SK-N-SH (cell line): ENCODE measurements at regions not wholly inside any gene's neighbourhood (a gene's known extent, or its start where the extent isn't known, plus 50 kb on each side); places are given as distances from the start of the nearest gene placed in this dataset.

Experiments used
- CTCF ChIA-PET: fragments of 300-600, 350-600 bp; formaldehyde crosslinking; extraction: SDS; loops from one replicate; lab custom pipeline; 2021; lab: Yijun Ruan, JAX
- POLR2A ChIA-PET: fragments of 350-600 bp; sonication (Branson Sonifier 250); formaldehyde crosslinking; extraction: SDS; loops from one replicate; lab custom pipeline; 2020; ENCODE audit warnings: antibody characterized with exemption, inconsistent platforms; lab: Yijun Ruan, JAX
- DNase-seq: peaks from one replicate; pipeline ENCODE4 v3.0.0; 2012
- H2AFZ ChIP-seq: fragments of 200-600 bp; sonication (generic); 2 replicates; pipeline ENCODE4 v1.8.1; 2016; ENCODE audit warnings: antibody characterized with exemption, mild to moderate bottlenecking, low read depth
- H3F3A ChIP-seq: fragments of 200-600 bp; sonication (generic); replicated peaks from 2 replicates; pipeline ENCODE3; 2016; ENCODE audit warnings: antibody characterized with exemption, mild to moderate bottlenecking; ENCODE audit not compliant: insufficient read depth
- H3K27ac ChIP-seq, 2 experiments: fragments of 200-500 bp in 1 of 2; fragments of 200-600 bp in 1 of 2; sonication (Bioruptor generic) in 1 of 2; sonication (generic), shearing (Covaris generic) in 1 of 2; 2 replicates each; pipeline versions ENCODE4 v1.5.1 to v1.6.1; 2014 to 2016; ENCODE audit warnings: low read depth in 2 of 2, inconsistent platforms in 1 of 2, low read length in 1 of 2, mild to moderate bottlenecking in 1 of 2, mixed read lengths in 1 of 2
- H3K27me3 ChIP-seq: fragments of 200-600 bp; sonication (generic), shearing (Covaris generic); 2 replicates; pipeline ENCODE4 v1.6.1; 2016; ENCODE audit warnings: mixed run types; ENCODE audit not compliant: insufficient read depth
- H3K36me3 ChIP-seq, 2 experiments: fragments of 200-500 bp in 1 of 2; fragments of 200-600 bp in 1 of 2; sonication (Bioruptor generic) in 1 of 2; sonication (generic) in 1 of 2; replicated peaks in 1 of 2; 2 replicates each; pipeline versions ENCODE3 to v1.5.1; 2014 to 2016; ENCODE audit warnings: low read length in 1 of 2, mild to moderate bottlenecking in 1 of 2; ENCODE audit not compliant: insufficient read depth in 2 of 2, control insufficient read depth in 1 of 2
- H3K4me1 ChIP-seq, 2 experiments: fragments of 200-500 bp in 1 of 2; fragments of 200-600 bp in 1 of 2; sonication (Bioruptor generic) in 1 of 2; sonication (generic), shearing (Covaris generic) in 1 of 2; 2 replicates each; pipeline versions ENCODE4 v1.5.1 to v1.6.1; 2014 to 2016; ENCODE audit warnings: low read depth in 1 of 2, low read length in 1 of 2, mixed run types in 1 of 2; ENCODE audit not compliant: insufficient read depth in 2 of 2, control insufficient read depth in 1 of 2
- H3K4me2 ChIP-seq: fragments of 200-600 bp; sonication (generic), shearing (Covaris generic); 2 replicates; pipeline ENCODE4 v1.6.1; 2017; ENCODE audit warnings: mixed run types
- H3K4me3 ChIP-seq, 2 experiments: fragments of 200-500 bp in 1 of 2; fragments of 200-600 bp in 1 of 2; sonication (Bioruptor generic) in 1 of 2; sonication (generic), shearing (Covaris generic) in 1 of 2; 2 replicates each; pipeline versions ENCODE4 v1.5.1 to v1.8.1; 2014 to 2016; ENCODE audit warnings: low read depth in 2 of 2, inconsistent platforms in 1 of 2, low read length in 1 of 2, mild to moderate bottlenecking in 1 of 2, mixed read lengths in 1 of 2, moderate library complexity in 1 of 2
- H3K79me2 ChIP-seq: fragments of 200-600 bp; sonication (generic); 2 replicates; pipeline ENCODE4 v1.8.1; 2017; ENCODE audit warnings: mild to moderate bottlenecking; ENCODE audit not compliant: insufficient read depth
- H3K9ac ChIP-seq: fragments of 200-600 bp; sonication (generic); 2 replicates; pipeline ENCODE4 v1.6.1; 2017; ENCODE audit warnings: mixed run types
- H3K9me2 ChIP-seq: fragments of 200-600 bp; sonication (generic); 2 replicates; pipeline ENCODE4 v1.6.1; 2017; ENCODE audit warnings: mixed run types
- H3K9me3 ChIP-seq: fragments of 200-600 bp; sonication (generic); 2 replicates; pipeline ENCODE4 v1.6.1; 2017; ENCODE audit warnings: mixed run types, mild to moderate bottlenecking, moderate library complexity
- H4K20me1 ChIP-seq: fragments of 200-600 bp; sonication (generic); 2 replicates; pipeline ENCODE4 v1.6.1; 2017; ENCODE audit warnings: mild to moderate bottlenecking, mixed run types; ENCODE audit not compliant: insufficient read depth
- CHD2 ChIP-seq: fragments of 150-350 bp; IDR thresholded peaks from 2 replicates; pipeline ENCODE4 v1.6.1; 2018; ENCODE audit warnings: low read length; ENCODE audit not compliant: partially characterized antibody
- ELF1 ChIP-seq: IDR thresholded peaks from 2 replicates; pipeline ENCODE4 v1.4.0; 2012
- EP300 ChIP-seq, 2 experiments: IDR thresholded peaks; 2 replicates each; pipeline versions ENCODE4 v1.4.0 to v1.6.1; 2012; ENCODE audit warnings: borderline replicate concordance in 1 of 2, low read depth in 1 of 2, low read length in 1 of 2
- EZH2phosphoT487 ChIP-seq: fragments of 200-600 bp; sonication (generic); IDR thresholded peaks from 2 replicates; pipeline ENCODE4 v1.6.1; 2017; ENCODE audit warnings: low read depth, mixed run types, mild to moderate bottlenecking, antibody characterized with exemption, moderate library complexity, borderline replicate concordance
- FOXM1 ChIP-seq: IDR thresholded peaks from 2 replicates; pipeline ENCODE4 v1.4.0; 2012; ENCODE audit warnings: low read depth, mild to moderate bottlenecking
- GABPA ChIP-seq: IDR thresholded peaks from 2 replicates; pipeline ENCODE4 v1.4.0; 2012; ENCODE audit warnings: low read depth, mild to moderate bottlenecking
- GATA2 ChIP-seq: sonication (generic); formaldehyde crosslinking; IDR thresholded peaks from 2 replicates; pipeline ENCODE4 v1.5.0; 2020; ENCODE audit warnings: mild to moderate bottlenecking, missing genetic modification reagents
- JUND ChIP-seq: IDR thresholded peaks from 2 replicates; pipeline ENCODE4 v1.4.0; 2012
- MEF2A ChIP-seq: IDR thresholded peaks from 2 replicates; pipeline ENCODE4 v1.4.0; 2012; ENCODE audit warnings: low read depth, borderline replicate concordance
- MXI1 ChIP-seq: IDR thresholded peaks from 2 replicates; pipeline ENCODE4 v1.6.1; 2012; ENCODE audit warnings: mild to moderate bottlenecking, low read depth, low read length, improper control_type of control experiment
- POLR2AphosphoS5 ChIP-seq: IDR thresholded peaks from 2 replicates; pipeline ENCODE4 v1.6.1; 2012; ENCODE audit warnings: low read depth, low read length
- RCOR1 ChIP-seq: fragments of 150-350 bp; IDR thresholded peaks from 2 replicates; pipeline ENCODE4 v1.6.1; 2017; ENCODE audit warnings: antibody characterized with exemption, low read length
- RFX5 ChIP-seq: IDR thresholded peaks from 2 replicates; pipeline ENCODE4 v1.6.1; 2012; ENCODE audit warnings: mild to moderate bottlenecking, improper control_type of control experiment, low read length
- RXRA ChIP-seq: IDR thresholded peaks from 2 replicates; pipeline ENCODE4 v1.4.0; 2012; ENCODE audit warnings: low read depth, mild to moderate bottlenecking, borderline replicate concordance
- SMC3 ChIP-seq: IDR thresholded peaks from 2 replicates; pipeline ENCODE4 v1.6.1; 2012; ENCODE audit warnings: low read depth, low read length, improper control_type of control experiment
- TAF1 ChIP-seq: IDR thresholded peaks from 2 replicates; pipeline ENCODE4 v1.6.1; 2012; ENCODE audit warnings: low read depth, mild to moderate bottlenecking, low read length, moderate library complexity, borderline replicate concordance
- TCF12 ChIP-seq: IDR thresholded peaks from 2 replicates; pipeline ENCODE4 v1.4.0; 2012
- TEAD4 ChIP-seq: IDR thresholded peaks from 2 replicates; pipeline ENCODE4 v1.4.0; 2012; ENCODE audit warnings: mild to moderate bottlenecking, borderline replicate concordance; ENCODE audit not compliant: insufficient read depth
- USF1 ChIP-seq: IDR thresholded peaks from 2 replicates; pipeline ENCODE4 v1.4.0; 2012; ENCODE audit warnings: low read depth, borderline replicate concordance
- WGBS: methylation state at CpG from one replicate; pipeline ENCODE4 v1.1.6; 2017; ENCODE audit warnings: low lambda C conversion rate; 5-methylcytosine and 5-hydroxymethylcytosine counted together
- TF ChIP-seq, protein P1 (sequence below): IDR thresholded peaks from 2 replicates; pipeline ENCODE4 v1.4.0; 2012; ENCODE audit warnings: low read depth, borderline replicate concordance
- TF ChIP-seq, protein P2 (sequence below): IDR thresholded peaks from 2 replicates; pipeline ENCODE4 v1.6.1; 2012; ENCODE audit warnings: mild to moderate bottlenecking, low read depth, low read length, moderate library complexity
- TF ChIP-seq, protein P3 (sequence below): fragments of 150-350 bp; IDR thresholded peaks from 2 replicates; pipeline ENCODE4 v1.6.1; 2016; ENCODE audit warnings: mild to moderate bottlenecking, low read depth, low read length
- TF ChIP-seq, protein P4 (sequence below): IDR thresholded peaks from 2 replicates; pipeline ENCODE4; 2012
- TF ChIP-seq, protein P5 (sequence below): fragments of 150-350 bp; IDR thresholded peaks from 2 replicates; pipeline ENCODE4 v1.6.1; 2017; ENCODE audit warnings: antibody characterized with exemption, low read length, low read depth, borderline replicate concordance

- Histone ChIP-seq H3K27ac (peak overlapping the region in 1 of 2 experiments; percentile 62; a peak in 2 of 4 replicates), H3K27me3 (no peaks in the 10 kb centered on the region), H3K9ac (no peak overlapping the region), H2AFZ (no peak overlapping the region), H3F3A (peaks cover 3% of the 10 kb centered on the region), H3K9me2 (no peaks in the 10 kb centered on the region), H3K36me3 (no peaks in the 10 kb centered on the region), H3K4me1 (peaks cover 2 to 4% of the 10 kb centered on the region in 2 experiments), H3K79me2 (no peaks in the 10 kb centered on the region), H4K20me1 (no peaks in the 10 kb centered on the region), H3K4me2 (peak overlapping the region; percentile 19; the same call in 1 of the 2 replicates), H3K9me3 (no peaks in the 10 kb centered on the region), H3K4me3 (no peak overlapping the region)
- 25% methylated on average over 2 of the region's 2 CpGs for WGBS
- ChIA-PET POLR2A (no interaction called here), CTCF (interaction anchor here (1.8 kb wide), 1 partner anchor 16 kb away, joined by 7 read pairs; no protein-coding TSS in a partner anchor)
- DNase-seq, result no peak
- TF ChIP-seq ELF1 (0 out of 2 replicates have a peak, but pooled peaks have one; percentile 15), MXI1 (no peak), GATA2 (CRISPR knock-in tag) (no peak), JUND (peak; percentile 70), RFX5 (no peak), RCOR1 (no peak), CHD2 (no peak), TAF1 (no peak), FOXM1 (no peak), MEF2A (peak; percentile 85), RXRA (peak; percentile 78), GABPA (no peak), TEAD4 (peak; percentile 76; the same call in 1 of the 2 replicates), POLR2AphosphoS5 (no peak; the same call in 1 of the 2 replicates), EZH2phosphoT487 (no peak), SMC3 (no peak), TCF12 (peak; percentile 69), EP300 (IDR thresholded peaks at IDR 0.05; ENCODE audit: borderline replicate concordance in 1 of 2, low read depth in 1 of 2, low read length in 1 of 2) (peak; percentile 43 to 47; a peak in 2 of 4 replicates), USF1 (no peak)
- TF ChIP-seq, protein P1, sequence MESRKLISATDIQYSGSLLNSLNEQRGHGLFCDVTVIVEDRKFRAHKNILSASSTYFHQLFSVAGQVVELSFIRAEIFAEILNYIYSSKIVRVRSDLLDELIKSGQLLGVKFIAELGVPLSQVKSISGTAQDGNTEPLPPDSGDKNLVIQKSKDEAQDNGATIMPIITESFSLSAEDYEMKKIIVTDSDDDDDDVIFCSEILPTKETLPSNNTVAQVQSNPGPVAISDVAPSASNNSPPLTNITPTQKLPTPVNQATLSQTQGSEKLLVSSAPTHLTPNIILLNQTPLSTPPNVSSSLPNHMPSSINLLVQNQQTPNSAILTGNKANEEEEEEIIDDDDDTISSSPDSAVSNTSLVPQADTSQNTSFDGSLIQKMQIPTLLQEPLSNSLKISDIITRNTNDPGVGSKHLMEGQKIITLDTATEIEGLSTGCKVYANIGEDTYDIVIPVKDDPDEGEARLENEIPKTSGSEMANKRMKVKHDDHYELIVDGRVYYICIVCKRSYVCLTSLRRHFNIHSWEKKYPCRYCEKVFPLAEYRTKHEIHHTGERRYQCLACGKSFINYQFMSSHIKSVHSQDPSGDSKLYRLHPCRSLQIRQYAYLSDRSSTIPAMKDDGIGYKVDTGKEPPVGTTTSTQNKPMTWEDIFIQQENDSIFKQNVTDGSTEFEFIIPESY, result no peak
- TF ChIP-seq, protein P2, sequence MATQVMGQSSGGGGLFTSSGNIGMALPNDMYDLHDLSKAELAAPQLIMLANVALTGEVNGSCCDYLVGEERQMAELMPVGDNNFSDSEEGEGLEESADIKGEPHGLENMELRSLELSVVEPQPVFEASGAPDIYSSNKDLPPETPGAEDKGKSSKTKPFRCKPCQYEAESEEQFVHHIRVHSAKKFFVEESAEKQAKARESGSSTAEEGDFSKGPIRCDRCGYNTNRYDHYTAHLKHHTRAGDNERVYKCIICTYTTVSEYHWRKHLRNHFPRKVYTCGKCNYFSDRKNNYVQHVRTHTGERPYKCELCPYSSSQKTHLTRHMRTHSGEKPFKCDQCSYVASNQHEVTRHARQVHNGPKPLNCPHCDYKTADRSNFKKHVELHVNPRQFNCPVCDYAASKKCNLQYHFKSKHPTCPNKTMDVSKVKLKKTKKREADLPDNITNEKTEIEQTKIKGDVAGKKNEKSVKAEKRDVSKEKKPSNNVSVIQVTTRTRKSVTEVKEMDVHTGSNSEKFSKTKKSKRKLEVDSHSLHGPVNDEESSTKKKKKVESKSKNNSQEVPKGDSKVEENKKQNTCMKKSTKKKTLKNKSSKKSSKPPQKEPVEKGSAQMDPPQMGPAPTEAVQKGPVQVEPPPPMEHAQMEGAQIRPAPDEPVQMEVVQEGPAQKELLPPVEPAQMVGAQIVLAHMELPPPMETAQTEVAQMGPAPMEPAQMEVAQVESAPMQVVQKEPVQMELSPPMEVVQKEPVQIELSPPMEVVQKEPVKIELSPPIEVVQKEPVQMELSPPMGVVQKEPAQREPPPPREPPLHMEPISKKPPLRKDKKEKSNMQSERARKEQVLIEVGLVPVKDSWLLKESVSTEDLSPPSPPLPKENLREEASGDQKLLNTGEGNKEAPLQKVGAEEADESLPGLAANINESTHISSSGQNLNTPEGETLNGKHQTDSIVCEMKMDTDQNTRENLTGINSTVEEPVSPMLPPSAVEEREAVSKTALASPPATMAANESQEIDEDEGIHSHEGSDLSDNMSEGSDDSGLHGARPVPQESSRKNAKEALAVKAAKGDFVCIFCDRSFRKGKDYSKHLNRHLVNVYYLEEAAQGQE, result no peak
- TF ChIP-seq, protein P3, sequence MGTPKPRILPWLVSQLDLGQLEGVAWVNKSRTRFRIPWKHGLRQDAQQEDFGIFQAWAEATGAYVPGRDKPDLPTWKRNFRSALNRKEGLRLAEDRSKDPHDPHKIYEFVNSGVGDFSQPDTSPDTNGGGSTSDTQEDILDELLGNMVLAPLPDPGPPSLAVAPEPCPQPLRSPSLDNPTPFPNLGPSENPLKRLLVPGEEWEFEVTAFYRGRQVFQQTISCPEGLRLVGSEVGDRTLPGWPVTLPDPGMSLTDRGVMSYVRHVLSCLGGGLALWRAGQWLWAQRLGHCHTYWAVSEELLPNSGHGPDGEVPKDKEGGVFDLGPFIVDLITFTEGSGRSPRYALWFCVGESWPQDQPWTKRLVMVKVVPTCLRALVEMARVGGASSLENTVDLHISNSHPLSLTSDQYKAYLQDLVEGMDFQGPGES, result no peak
- TF ChIP-seq, protein P4, sequence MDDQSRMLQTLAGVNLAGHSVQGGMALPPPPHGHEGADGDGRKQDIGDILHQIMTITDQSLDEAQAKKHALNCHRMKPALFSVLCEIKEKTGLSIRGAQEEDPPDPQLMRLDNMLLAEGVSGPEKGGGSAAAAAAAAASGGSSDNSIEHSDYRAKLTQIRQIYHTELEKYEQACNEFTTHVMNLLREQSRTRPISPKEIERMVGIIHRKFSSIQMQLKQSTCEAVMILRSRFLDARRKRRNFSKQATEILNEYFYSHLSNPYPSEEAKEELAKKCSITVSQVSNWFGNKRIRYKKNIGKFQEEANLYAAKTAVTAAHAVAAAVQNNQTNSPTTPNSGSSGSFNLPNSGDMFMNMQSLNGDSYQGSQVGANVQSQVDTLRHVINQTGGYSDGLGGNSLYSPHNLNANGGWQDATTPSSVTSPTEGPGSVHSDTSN, result peak; percentile 74
- TF ChIP-seq, protein P5, sequence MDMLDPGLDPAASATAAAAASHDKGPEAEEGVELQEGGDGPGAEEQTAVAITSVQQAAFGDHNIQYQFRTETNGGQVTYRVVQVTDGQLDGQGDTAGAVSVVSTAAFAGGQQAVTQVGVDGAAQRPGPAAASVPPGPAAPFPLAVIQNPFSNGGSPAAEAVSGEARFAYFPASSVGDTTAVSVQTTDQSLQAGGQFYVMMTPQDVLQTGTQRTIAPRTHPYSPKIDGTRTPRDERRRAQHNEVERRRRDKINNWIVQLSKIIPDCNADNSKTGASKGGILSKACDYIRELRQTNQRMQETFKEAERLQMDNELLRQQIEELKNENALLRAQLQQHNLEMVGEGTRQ, result no peak
Observed at GRCh38 chr4:138953961-138954371, 61.6 kb upstream of the NOCT start.
